Fibroblast of pulmonary artery (primary cell): ENCODE measurements at regions not wholly inside any gene's neighbourhood (a gene's known extent, or its start where the extent isn't known, plus 50 kb on each side); places are given as distances from the start of the nearest gene placed in this dataset.
A peak's percentile ranks its signal among the peaks of the same experiment; 100 is the strongest.

ENCODE experiments used
- DNase-seq: peaks from one replicate; pipeline ENCODE4 v3.0.0-alpha.2; 2010; ENCODE audit warnings: low read depth
- H3K4me3 ChIP-seq: replicated peaks from 2 replicates; pipeline ENCODE4 v1.5.1; 2011; ENCODE audit warnings: low read depth, mild to moderate bottlenecking, control low read depth, low read length, moderate library complexity
- CTCF ChIP-seq: IDR thresholded peaks from 2 replicates; pipeline ENCODE4 v1.5.1; 2011; ENCODE audit warnings: mild to moderate bottlenecking, control low read depth, low read length, inconsistent platforms; ENCODE audit errors: missing control alignments

GRCh38 chr6:33862536-33862935, 58.7 kb upstream of the MLN start:
- H3K4me3 ChIP-seq = no peak overlapping the region
- DNase-seq = no peak
- TF ChIP-seq CTCF = no peak

- DNase-seq = no peak
- H3K4me3 ChIP-seq = no peak overlapping the region
- no peak for TF ChIP-seq CTCF
These were observed 57.9 kb upstream of the MLN start for GRCh38 chr6:33861722-33862121.

GRCh38 chr6:33860706-33861474, 57.1 kb upstream of the MLN start:
- peak; percentile 44 for DNase-seq
- TF ChIP-seq CTCF = no peak
- no peak overlapping the region for H3K4me3 ChIP-seq

GRCh38 chr6:33860006-33860405, 56.2 kb upstream of the MLN start:
- no peak for TF ChIP-seq CTCF
- DNase-seq = no peak
- no peak overlapping the region for H3K4me3 ChIP-seq

- DNase-seq = no peak
- TF ChIP-seq CTCF = no peak
- no peak overlapping the region for H3K4me3 ChIP-seq
These were observed 55.2 kb upstream of the MLN start for GRCh38 chr6:33858804-33859505.

GRCh38 chr6:33857932-33858475, 54.2 kb upstream of the MLN start:
- TF ChIP-seq CTCF = no peak
- DNase-seq = no peak
- no peak overlapping the region for H3K4me3 ChIP-seq
